Tibial artery (tissue), 4 donors: ENCODE measurements at regions not wholly inside any gene's neighbourhood (a gene's known extent, or its start where the extent isn't known, plus 50 kb on each side); places are given as distances from the start of the nearest gene placed in this dataset.

ENCODE experiments used
- DNase-seq, 2 donors: peaks; one replicate each; pipeline ENCODE4 v3.0.0-alpha.2; 2019
- H3K27ac ChIP-seq, 2 donors: fragments of 200-600 bp; sonication (generic) in 1 of 2; 1 replicate in 1 of 2; 2 replicates in 1 of 2; pipeline ENCODE4 v1.5.1; 2018 to 2019; ENCODE audit warnings: mild to moderate bottlenecking in 1 of 2
- H3K27me3 ChIP-seq, 2 donors: fragments of 200-600 bp; sonication (generic) in 1 of 2; one replicate each; pipeline versions ENCODE4 v1.5.1 to v1.6.0; 2016 to 2019
- H3K36me3 ChIP-seq, 3 donors: fragments of 200-600 bp; sonication (generic) in 2 of 3; one replicate each; pipeline ENCODE4 v1.5.1; 2016 to 2019; ENCODE audit warnings: mild to moderate bottlenecking in 2 of 3
- H3K4me1 ChIP-seq, 4 donors: fragments of 200-600 bp; sonication (generic) in 2 of 4; 1 replicate in 3 of 4; 2 replicates in 1 of 4; pipeline ENCODE4 v1.5.1; 2016 to 2019
- H3K4me3 ChIP-seq, 2 donors: fragments of 200-600 bp; sonication (generic) in 1 of 2; 1 replicate in 1 of 2; 2 replicates in 1 of 2; pipeline ENCODE4 v1.5.1; 2018 to 2019; ENCODE audit warnings: mild to moderate bottlenecking in 2 of 2
- H3K9me3 ChIP-seq, 3 donors: fragments of 200-600 bp; sonication (generic) in 1 of 3; one replicate each; pipeline ENCODE4 v1.5.1; 2016 to 2019
- intact Hi-C: fragments of 100-400 bp; cut with DNase I; formaldehyde crosslinking; loops from one replicate; pipeline ENCODE4 v1.15.0; 2023; ENCODE audit warnings: low total_unique reads
- TF ChIP-seq, protein P1 (sequence below), 2 experiments: fragments of 200-600 bp in 1 of 2; fragments of 450-650 bp in 1 of 2; IDR thresholded peaks; one replicate each; pipeline ENCODE4 v1.5.1; 2017 to 2019; ENCODE audit warnings: antibody characterized with exemption in 2 of 2, mild to moderate bottlenecking in 1 of 2, moderate library complexity in 1 of 2

- DNase-seq: no peak
- Histone ChIP-seq H3K36me3 (no peaks in the 10 kb centered on the region), H3K4me3 (no peak overlapping the region), H3K4me1 (no peaks in the 10 kb centered on the region), H3K9me3 (no peaks in the 10 kb centered on the region), H3K27ac (no peak overlapping the region), H3K27me3 (peaks cover 0 to 11% of the 10 kb centered on the region in 2 donors)
- TF ChIP-seq, protein P1, sequence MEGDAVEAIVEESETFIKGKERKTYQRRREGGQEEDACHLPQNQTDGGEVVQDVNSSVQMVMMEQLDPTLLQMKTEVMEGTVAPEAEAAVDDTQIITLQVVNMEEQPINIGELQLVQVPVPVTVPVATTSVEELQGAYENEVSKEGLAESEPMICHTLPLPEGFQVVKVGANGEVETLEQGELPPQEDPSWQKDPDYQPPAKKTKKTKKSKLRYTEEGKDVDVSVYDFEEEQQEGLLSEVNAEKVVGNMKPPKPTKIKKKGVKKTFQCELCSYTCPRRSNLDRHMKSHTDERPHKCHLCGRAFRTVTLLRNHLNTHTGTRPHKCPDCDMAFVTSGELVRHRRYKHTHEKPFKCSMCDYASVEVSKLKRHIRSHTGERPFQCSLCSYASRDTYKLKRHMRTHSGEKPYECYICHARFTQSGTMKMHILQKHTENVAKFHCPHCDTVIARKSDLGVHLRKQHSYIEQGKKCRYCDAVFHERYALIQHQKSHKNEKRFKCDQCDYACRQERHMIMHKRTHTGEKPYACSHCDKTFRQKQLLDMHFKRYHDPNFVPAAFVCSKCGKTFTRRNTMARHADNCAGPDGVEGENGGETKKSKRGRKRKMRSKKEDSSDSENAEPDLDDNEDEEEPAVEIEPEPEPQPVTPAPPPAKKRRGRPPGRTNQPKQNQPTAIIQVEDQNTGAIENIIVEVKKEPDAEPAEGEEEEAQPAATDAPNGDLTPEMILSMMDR (IDR thresholded peaks at IDR 0.05): no peak
- intact Hi-C loops: loop anchor here (5.0 kb wide), 1 partner anchor 147 kb away; the partner anchor contains the start of gene CIBAR2
Observed at GRCh38 chr16:85259832-85260167, 147.5 kb upstream of the CIBAR2 start.

DNA sequence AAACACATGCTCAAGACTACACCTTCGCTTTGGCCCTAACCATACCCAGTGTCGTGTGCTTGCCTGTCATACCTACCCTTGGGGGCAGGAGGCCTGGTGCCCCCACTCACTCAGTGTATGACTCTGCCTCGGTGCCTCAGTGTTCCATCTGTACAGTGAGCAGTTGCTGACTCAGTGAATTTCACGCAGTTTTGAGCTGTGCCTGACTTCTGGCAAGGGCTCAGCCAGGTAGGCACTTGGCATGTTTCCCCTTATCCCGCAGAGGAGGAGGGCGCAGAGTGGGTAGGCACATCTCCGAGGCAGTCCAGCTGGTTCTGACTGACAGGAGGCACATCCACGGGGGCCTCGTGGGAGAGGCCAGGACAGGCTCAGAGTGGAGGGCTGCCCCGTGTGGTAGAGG lies 148.9 kb upstream of the CIBAR2 start:
- Histone ChIP-seq H3K27ac (no peak overlapping the region), H3K27me3 (peaks cover 0 to 11% of the 10 kb centered on the region in 2 donors), H3K9me3 (no peaks in the 10 kb centered on the region), H3K4me1 (no peaks in the 10 kb centered on the region), H3K36me3 (no peaks in the 10 kb centered on the region), H3K4me3 (no peak overlapping the region)
- intact Hi-C loops: no loop called here
- TF ChIP-seq, protein P1 (IDR thresholded peaks at IDR 0.05): no peak
- no peak for DNase-seq

- Histone ChIP-seq H3K4me3 (no peak overlapping the region), H3K36me3 (no peaks in the 10 kb centered on the region), H3K9me3 (no peaks in the 10 kb centered on the region), H3K27ac (no peak overlapping the region), H3K27me3 (peaks cover 0 to 11% of the 10 kb centered on the region in 2 donors), H3K4me1 (no peaks in the 10 kb centered on the region)
- DNase-seq: no peak
- TF ChIP-seq, protein P1 (IDR thresholded peaks at IDR 0.05): no peak
- intact Hi-C loops: no loop called here
Observed at GRCh38 chr16:85261657-85262557, 149.6 kb upstream of the CIBAR2 start.

DNA sequence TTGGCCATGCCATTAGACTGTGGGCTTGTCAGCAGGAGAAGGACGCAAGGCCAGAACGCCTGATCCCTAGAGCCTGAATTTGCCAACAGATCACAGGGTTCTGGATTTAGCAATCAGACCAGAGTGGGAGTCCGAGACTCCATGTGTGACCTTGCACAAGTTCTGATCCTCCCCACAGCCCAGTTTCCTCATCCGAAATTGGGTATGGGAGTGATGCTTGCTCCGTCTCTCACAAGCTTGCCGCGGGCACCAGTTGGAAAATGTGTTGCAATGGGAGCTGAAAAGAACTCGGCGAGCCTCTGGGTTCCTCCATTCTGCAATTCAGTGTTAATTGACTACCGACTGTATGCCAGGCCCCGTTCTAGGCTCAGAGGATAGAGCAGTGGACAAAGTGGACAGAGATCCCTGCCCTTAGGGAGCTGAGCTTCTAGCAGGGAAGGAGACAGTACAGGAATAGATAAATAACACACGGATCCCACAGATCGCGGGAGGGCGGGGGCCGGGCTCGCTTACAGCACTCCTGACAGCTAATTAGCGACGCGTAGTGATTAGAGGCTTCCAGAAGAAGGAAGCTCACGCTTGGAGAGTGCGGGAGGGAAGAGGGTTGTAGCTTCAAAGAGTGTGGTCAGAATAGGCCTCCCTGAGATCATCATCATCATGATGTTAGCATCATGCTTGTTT lies 150.4 kb upstream of the CIBAR2 start:
- Histone ChIP-seq H3K36me3 (no peaks in the 10 kb centered on the region), H3K27me3 (peaks cover 0 to 11% of the 10 kb centered on the region in 2 donors), H3K27ac (no peak overlapping the region), H3K4me1 (no peaks in the 10 kb centered on the region), H3K9me3 (no peaks in the 10 kb centered on the region), H3K4me3 (no peak overlapping the region)
- no peak for DNase-seq
- TF ChIP-seq, protein P1 (IDR thresholded peaks at IDR 0.05): no peak
- intact Hi-C loops: no loop called here

DNA sequence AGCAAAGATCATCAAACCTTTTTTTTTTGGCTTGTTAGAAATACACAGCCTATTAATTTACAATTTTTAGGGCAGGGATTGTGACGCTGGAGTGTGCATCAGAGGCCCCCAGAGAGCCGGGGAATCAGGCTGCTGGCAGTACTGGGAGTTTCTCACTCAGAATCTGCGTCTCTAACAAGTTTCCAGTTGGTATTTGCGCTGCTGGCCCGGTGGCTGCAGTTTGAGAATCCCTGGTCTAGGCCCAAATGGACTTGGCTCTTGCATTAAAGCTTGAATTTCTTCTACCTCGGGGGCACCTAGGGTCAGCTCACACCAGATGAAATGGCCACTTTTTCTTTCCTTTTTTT lies 150.9 kb upstream of the CIBAR2 start:
- no peaks in the 10 kb centered on the region for H3K4me1 ChIP-seq

More for the DNA sequence above, 150.9 kb upstream of the CIBAR2 start:
- no peak for DNase-seq
- H3K36me3 ChIP-seq: no peaks in the 10 kb centered on the region
- H3K4me3 ChIP-seq: no peak overlapping the region
- peaks cover 0 to 8% of the 10 kb centered on the region in 2 donors for H3K27me3 ChIP-seq
- no peaks in the 10 kb centered on the region for H3K9me3 ChIP-seq
- intact Hi-C loops: no loop called here
- H3K27ac ChIP-seq: no peak overlapping the region
- TF ChIP-seq, protein P1 (IDR thresholded peaks at IDR 0.05): no peak
